SK-N-SH (cell line): ENCODE measurements at regions not wholly inside any gene's neighbourhood (a gene's known extent, or its start where the extent isn't known, plus 50 kb on each side); places are given as distances from the start of the nearest gene placed in this dataset.
"Not testable (repeated sequence)": the region's sequence is repeated elsewhere in the genome, so short reads cannot be mapped to it uniquely, and the experiment has no call there.

Experiments used
- CTCF ChIA-PET: fragments of 300-600, 350-600 bp; formaldehyde crosslinking; extraction: SDS; loops from one replicate; lab custom pipeline; 2021; lab: Yijun Ruan, JAX
- POLR2A ChIA-PET: fragments of 350-600 bp; sonication (Branson Sonifier 250); formaldehyde crosslinking; extraction: SDS; loops from one replicate; lab custom pipeline; 2020; ENCODE audit warnings: antibody characterized with exemption, inconsistent platforms; lab: Yijun Ruan, JAX
- DNase-seq: peaks from one replicate; pipeline ENCODE4 v3.0.0; 2012
- H2AFZ ChIP-seq: fragments of 200-600 bp; sonication (generic); 2 replicates; pipeline ENCODE4 v1.8.1; 2016; ENCODE audit warnings: antibody characterized with exemption, mild to moderate bottlenecking, low read depth
- H3F3A ChIP-seq: fragments of 200-600 bp; sonication (generic); replicated peaks from 2 replicates; pipeline ENCODE3; 2016; ENCODE audit warnings: antibody characterized with exemption, mild to moderate bottlenecking; ENCODE audit not compliant: insufficient read depth
- H3K27ac ChIP-seq, 2 experiments: fragments of 200-500 bp in 1 of 2; fragments of 200-600 bp in 1 of 2; sonication (Bioruptor generic) in 1 of 2; sonication (generic), shearing (Covaris generic) in 1 of 2; 2 replicates each; pipeline versions ENCODE4 v1.5.1 to v1.6.1; 2014 to 2016; ENCODE audit warnings: low read depth in 2 of 2, inconsistent platforms in 1 of 2, low read length in 1 of 2, mild to moderate bottlenecking in 1 of 2, mixed read lengths in 1 of 2
- H3K27me3 ChIP-seq: fragments of 200-600 bp; sonication (generic), shearing (Covaris generic); 2 replicates; pipeline ENCODE4 v1.6.1; 2016; ENCODE audit warnings: mixed run types; ENCODE audit not compliant: insufficient read depth
- H3K36me3 ChIP-seq, 2 experiments: fragments of 200-500 bp in 1 of 2; fragments of 200-600 bp in 1 of 2; sonication (Bioruptor generic) in 1 of 2; sonication (generic) in 1 of 2; replicated peaks in 1 of 2; 2 replicates each; pipeline versions ENCODE3 to v1.5.1; 2014 to 2016; ENCODE audit warnings: low read length in 1 of 2, mild to moderate bottlenecking in 1 of 2; ENCODE audit not compliant: insufficient read depth in 2 of 2, control insufficient read depth in 1 of 2
- H3K4me1 ChIP-seq, 2 experiments: fragments of 200-500 bp in 1 of 2; fragments of 200-600 bp in 1 of 2; sonication (Bioruptor generic) in 1 of 2; sonication (generic), shearing (Covaris generic) in 1 of 2; 2 replicates each; pipeline versions ENCODE4 v1.5.1 to v1.6.1; 2014 to 2016; ENCODE audit warnings: low read depth in 1 of 2, low read length in 1 of 2, mixed run types in 1 of 2; ENCODE audit not compliant: insufficient read depth in 2 of 2, control insufficient read depth in 1 of 2
- H3K4me2 ChIP-seq: fragments of 200-600 bp; sonication (generic), shearing (Covaris generic); 2 replicates; pipeline ENCODE4 v1.6.1; 2017; ENCODE audit warnings: mixed run types
- H3K4me3 ChIP-seq, 2 experiments: fragments of 200-500 bp in 1 of 2; fragments of 200-600 bp in 1 of 2; sonication (Bioruptor generic) in 1 of 2; sonication (generic), shearing (Covaris generic) in 1 of 2; 2 replicates each; pipeline versions ENCODE4 v1.5.1 to v1.8.1; 2014 to 2016; ENCODE audit warnings: low read depth in 2 of 2, inconsistent platforms in 1 of 2, low read length in 1 of 2, mild to moderate bottlenecking in 1 of 2, mixed read lengths in 1 of 2, moderate library complexity in 1 of 2
- H3K79me2 ChIP-seq: fragments of 200-600 bp; sonication (generic); 2 replicates; pipeline ENCODE4 v1.8.1; 2017; ENCODE audit warnings: mild to moderate bottlenecking; ENCODE audit not compliant: insufficient read depth
- H3K9ac ChIP-seq: fragments of 200-600 bp; sonication (generic); 2 replicates; pipeline ENCODE4 v1.6.1; 2017; ENCODE audit warnings: mixed run types
- H3K9me2 ChIP-seq: fragments of 200-600 bp; sonication (generic); 2 replicates; pipeline ENCODE4 v1.6.1; 2017; ENCODE audit warnings: mixed run types
- H3K9me3 ChIP-seq: fragments of 200-600 bp; sonication (generic); 2 replicates; pipeline ENCODE4 v1.6.1; 2017; ENCODE audit warnings: mixed run types, mild to moderate bottlenecking, moderate library complexity
- H4K20me1 ChIP-seq: fragments of 200-600 bp; sonication (generic); 2 replicates; pipeline ENCODE4 v1.6.1; 2017; ENCODE audit warnings: mild to moderate bottlenecking, mixed run types; ENCODE audit not compliant: insufficient read depth
- CHD2 ChIP-seq: fragments of 150-350 bp; IDR thresholded peaks from 2 replicates; pipeline ENCODE4 v1.6.1; 2018; ENCODE audit warnings: low read length; ENCODE audit not compliant: partially characterized antibody
- ELF1 ChIP-seq: IDR thresholded peaks from 2 replicates; pipeline ENCODE4 v1.4.0; 2012
- EZH2phosphoT487 ChIP-seq: fragments of 200-600 bp; sonication (generic); IDR thresholded peaks from 2 replicates; pipeline ENCODE4 v1.6.1; 2017; ENCODE audit warnings: low read depth, mixed run types, mild to moderate bottlenecking, antibody characterized with exemption, moderate library complexity, borderline replicate concordance
- JUND ChIP-seq: IDR thresholded peaks from 2 replicates; pipeline ENCODE4 v1.4.0; 2012
- MXI1 ChIP-seq: IDR thresholded peaks from 2 replicates; pipeline ENCODE4 v1.6.1; 2012; ENCODE audit warnings: mild to moderate bottlenecking, low read depth, low read length, improper control_type of control experiment
- TAF1 ChIP-seq: IDR thresholded peaks from 2 replicates; pipeline ENCODE4 v1.6.1; 2012; ENCODE audit warnings: low read depth, mild to moderate bottlenecking, low read length, moderate library complexity, borderline replicate concordance
- USF2 ChIP-seq: fragments of 150-350 bp; IDR thresholded peaks from 2 replicates; pipeline ENCODE4 v1.6.1; 2017; ENCODE audit warnings: antibody characterized with exemption, low read length, low read depth, borderline replicate concordance
- YY1 ChIP-seq: IDR thresholded peaks from 2 replicates; pipeline ENCODE4 v1.4.0; 2012; ENCODE audit warnings: low read depth, mild to moderate bottlenecking
- ZBTB33 ChIP-seq: IDR thresholded peaks from 2 replicates; pipeline ENCODE4 v1.4.0; 2012; ENCODE audit warnings: low read depth, borderline replicate concordance
- WGBS: methylation state at CpG from one replicate; pipeline ENCODE4 v1.1.6; 2017; ENCODE audit warnings: low lambda C conversion rate; 5-methylcytosine and 5-hydroxymethylcytosine counted together

- H3K9ac ChIP-seq, H4K20me1 ChIP-seq, CTCF ChIA-PET, H3K4me2 ChIP-seq, H3K27ac ChIP-seq, H3K4me3 ChIP-seq, H3F3A ChIP-seq, H3K9me3 ChIP-seq, H3K4me1 ChIP-seq, H3K27me3 ChIP-seq, H3K9me2 ChIP-seq, H3K36me3 ChIP-seq, H2AFZ ChIP-seq, H3K79me2 ChIP-seq, DNase-seq: not testable (repeated sequence)
- WGBS: 28% methylated on average over 4 of the region's 4 CpGs
- POLR2A ChIA-PET: interaction anchor here (0.6 kb wide), 1 partner anchor 9 kb away, joined by 3 read pairs; no protein-coding TSS in a partner anchor
Observed at GRCh38 chr10:28457873-28458272, 75.0 kb upstream of the WAC start.

DNA sequence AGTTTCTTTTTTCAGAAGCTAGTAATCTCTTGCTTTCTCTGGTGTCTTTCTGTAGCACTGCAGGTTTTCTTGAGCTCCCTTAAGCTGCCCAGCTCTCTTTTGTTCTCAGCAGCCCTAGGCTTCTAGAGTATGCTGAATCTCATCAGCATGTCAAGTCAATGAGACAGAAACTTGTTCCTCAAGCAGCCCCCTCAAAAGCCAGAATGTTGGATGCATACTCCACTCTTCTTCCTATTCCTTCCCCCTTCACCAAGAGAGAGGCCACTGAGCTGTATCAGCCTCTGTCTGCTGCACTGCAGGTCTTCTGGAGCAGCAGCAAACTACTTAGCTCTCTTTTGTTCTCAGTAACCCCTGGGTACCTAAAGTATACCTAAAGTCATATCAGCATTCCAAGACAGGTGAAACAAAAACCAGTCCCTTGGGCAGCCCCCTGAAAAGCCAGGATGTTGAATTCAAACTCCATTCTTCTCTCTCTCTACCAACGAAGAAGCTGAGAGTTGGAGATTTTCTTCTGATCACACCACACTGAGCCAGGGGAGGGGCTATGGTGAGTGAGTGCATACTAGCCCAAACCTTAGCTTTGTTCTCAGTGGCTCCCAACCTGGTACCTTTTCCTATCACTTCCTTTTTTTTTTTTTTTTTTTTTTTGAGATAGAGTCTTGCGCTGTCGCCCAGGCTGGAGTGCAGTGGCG, 73.3 kb upstream of the WAC start:
- no peaks in the 10 kb centered on the region for H4K20me1 ChIP-seq
- H3K4me3 ChIP-seq: no peak overlapping the region
- no peaks in the 10 kb centered on the region for H3K27me3 ChIP-seq
- no peaks in the 10 kb centered on the region; the same call in 1 of the 2 replicates for H3K9me2 ChIP-seq
- H3K79me2 ChIP-seq: no peaks in the 10 kb centered on the region
- no peak for DNase-seq
- no peaks in the 10 kb centered on the region for H3F3A ChIP-seq
- TF ChIP-seq ZBTB33: no peak
- no peak for TF ChIP-seq EZH2phosphoT487
- CTCF ChIA-PET: interaction anchor here (0.5 kb wide), 1 partner anchor 1357 kb away, joined by 4 read pairs; no protein-coding TSS in a partner anchor
- H3K36me3 ChIP-seq: no peaks in the 10 kb centered on the region
- H3K4me2 ChIP-seq: no peak overlapping the region
- POLR2A ChIA-PET: no interaction called here
- H3K4me1 ChIP-seq: no peaks in the 10 kb centered on the region
- H3K9ac ChIP-seq: no peak overlapping the region
- no peak overlapping the region for H3K27ac ChIP-seq
- H3K9me3 ChIP-seq: no peaks in the 10 kb centered on the region
- WGBS: 73% methylated on average over 4 of the region's 4 CpGs
- H2AFZ ChIP-seq: no peak overlapping the region

DNA sequence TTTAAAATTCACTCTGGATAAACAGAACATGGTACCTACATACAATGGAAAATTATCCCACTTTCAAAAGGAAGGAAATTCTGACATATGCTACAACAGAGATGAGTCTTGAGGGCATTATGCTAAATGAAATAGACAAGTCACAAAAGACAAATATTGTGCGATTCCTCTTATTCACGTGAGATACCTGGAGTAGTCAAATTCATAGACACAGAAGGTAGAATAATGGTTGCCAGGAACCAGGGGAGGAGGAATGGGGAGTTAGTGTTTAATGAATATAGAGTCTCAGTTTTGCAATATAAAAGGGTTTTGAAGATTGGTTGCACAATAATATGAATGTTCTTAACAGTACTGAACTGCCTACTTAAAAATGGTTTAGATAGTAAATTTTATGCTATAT, 69.8 kb upstream of the WAC start:
- TF ChIP-seq ZBTB33 (no peak), YY1 (no peak), TAF1 (no peak), ELF1 (no peak), CHD2 (no peak), USF2 (no peak), JUND (no peak), MXI1 (no peak)
- H3K9me2 ChIP-seq: no peaks in the 10 kb centered on the region; the same call in 1 of the 2 replicates
- no peaks in the 10 kb centered on the region for H3K79me2 ChIP-seq
- no peak for DNase-seq
- no peak overlapping the region for H2AFZ ChIP-seq
- H3K27me3 ChIP-seq: no peaks in the 10 kb centered on the region
- ChIA-PET CTCF (no interaction called here), POLR2A (no interaction called here)
- no peak overlapping the region for H3K4me2 ChIP-seq
- 43% methylated on average over 2 of the region's 2 CpGs for WGBS
- peaks cover 0 to 2% of the 10 kb centered on the region in 2 experiments; a peak in 1 of 4 replicates for H3K4me1 ChIP-seq
- H4K20me1 ChIP-seq: no peaks in the 10 kb centered on the region
- no peak overlapping the region for H3K27ac ChIP-seq
- H3F3A ChIP-seq: no peaks in the 10 kb centered on the region
- H3K9ac ChIP-seq: no peak overlapping the region
- H3K9me3 ChIP-seq: no peaks in the 10 kb centered on the region
- H3K36me3 ChIP-seq: no peaks in the 10 kb centered on the region
- H3K4me3 ChIP-seq: no peak overlapping the region
